ENCODE measurements at regions not wholly inside any gene's neighbourhood (a gene's known extent, or its start where the extent isn't known, plus 50 kb on each side); places are given as distances from the start of the nearest gene placed in this dataset.

- Mint-ChIP-seq H3K9me3 (peaks cover 0 to 4% (median 0%) of the 10 kb centered on the region in 7 donors), H3K27me3 (peaks cover 67% of the 10 kb centered on the region), H3K27ac (no peak overlapping the region), H3K36me3 (no peaks in the 10 kb centered on the region), H3K4me3 (no peak overlapping the region), H3K4me1 (no peaks in the 10 kb centered on the region)
- Histone ChIP-seq H3K9me3 (ENCODE audit: control insufficient read depth in 2 of 2, low read length in 2 of 2) (no peaks in the 10 kb centered on the region), H3K36me3 (ENCODE audit: control insufficient read depth, insufficient read depth, low read length) (no peaks in the 10 kb centered on the region), H3K4me1 (ENCODE audit: control insufficient read depth, insufficient read depth, low read length, poor library complexity, severe bottlenecking) (no peaks in the 10 kb centered on the region), H3K4me3 (ENCODE audit: low read depth, low read length) (no peak overlapping the region), H3K27me3 (ENCODE audit: control insufficient read depth, insufficient read depth, low read length) (peaks cover 16% of the 10 kb centered on the region), H3K27ac (ENCODE audit: insufficient read depth, low read length, poor library complexity, severe bottlenecking) (no peak overlapping the region)
- ATAC-seq (ENCODE audit: low read depth in 2 of 2) (no peak), DNase-seq (no peak)
These were observed 87.1 kb upstream of the ZNF281 start for GRCh38 chr1:200496937-200497336.

- peaks cover 18% of the 10 kb centered on the region for H3K27me3 ChIP-seq (ENCODE audit: control insufficient read depth, insufficient read depth, low read length)
- H3K4me1 Mint-ChIP-seq, result no peaks in the 10 kb centered on the region
- peaks cover 65% of the 10 kb centered on the region for H3K27me3 Mint-ChIP-seq
- no peak overlapping the region for H3K27ac Mint-ChIP-seq
- no peak overlapping the region for H3K4me3 Mint-ChIP-seq
- peaks cover 0 to 4% (median 0%) of the 10 kb centered on the region in 7 donors for H3K9me3 Mint-ChIP-seq
- no peaks in the 10 kb centered on the region for H3K36me3 ChIP-seq (ENCODE audit: control insufficient read depth, insufficient read depth, low read length)
- H3K36me3 Mint-ChIP-seq, result no peaks in the 10 kb centered on the region
- ATAC-seq (ENCODE audit: low read depth in 2 of 2) (no peak), DNase-seq (no peak)
- H3K27ac ChIP-seq (ENCODE audit: insufficient read depth, low read length, poor library complexity, severe bottlenecking), result no peak overlapping the region
- H3K9me3 ChIP-seq (ENCODE audit: control insufficient read depth in 2 of 2, low read length in 2 of 2), result no peaks in the 10 kb centered on the region
- no peak overlapping the region for H3K4me3 ChIP-seq (ENCODE audit: low read depth, low read length)
- no peaks in the 10 kb centered on the region for H3K4me1 ChIP-seq (ENCODE audit: control insufficient read depth, insufficient read depth, low read length, poor library complexity, severe bottlenecking)
These were observed 86.1 kb upstream of the ZNF281 start for GRCh38 chr1:200495901-200496300.

- H3K9me3 ChIP-seq (ENCODE audit: control insufficient read depth in 2 of 2, low read length in 2 of 2), result no peaks in the 10 kb centered on the region
- H3K27me3 ChIP-seq (ENCODE audit: control insufficient read depth, insufficient read depth, low read length), result peaks cover 11% of the 10 kb centered on the region
- H3K27me3 Mint-ChIP-seq, result peaks cover 55% of the 10 kb centered on the region
- H3K36me3 ChIP-seq (ENCODE audit: control insufficient read depth, insufficient read depth, low read length), result no peaks in the 10 kb centered on the region
- ATAC-seq (ENCODE audit: low read depth in 2 of 2), result no peak
- no peak overlapping the region for H3K4me3 ChIP-seq (ENCODE audit: low read depth, low read length)
- no peaks in the 10 kb centered on the region for H3K36me3 Mint-ChIP-seq
- no peak overlapping the region for H3K27ac ChIP-seq (ENCODE audit: insufficient read depth, low read length, poor library complexity, severe bottlenecking)
- no peak overlapping the region for H3K4me3 Mint-ChIP-seq
- H3K27ac Mint-ChIP-seq, result no peak overlapping the region
- no peak for DNase-seq
- H3K4me1 ChIP-seq (ENCODE audit: control insufficient read depth, insufficient read depth, low read length, poor library complexity, severe bottlenecking), result no peaks in the 10 kb centered on the region
- H3K4me1 Mint-ChIP-seq, result peaks cover 0 to 5% (median under 1%) of the 10 kb centered on the region in 4 donors
- no peaks in the 10 kb centered on the region for H3K9me3 Mint-ChIP-seq
These were observed 83.5 kb upstream of the ZNF281 start for GRCh38 chr1:200493344-200493743.

- peaks cover 47% of the 10 kb centered on the region for H3K27me3 Mint-ChIP-seq
- no peak overlapping the region for H3K27ac ChIP-seq (ENCODE audit: insufficient read depth, low read length, poor library complexity, severe bottlenecking)
- peaks cover 0 to 5% (median 1%) of the 10 kb centered on the region in 4 donors for H3K4me1 Mint-ChIP-seq
- H3K27ac Mint-ChIP-seq, result no peak overlapping the region
- no peaks in the 10 kb centered on the region for H3K36me3 ChIP-seq (ENCODE audit: control insufficient read depth, insufficient read depth, low read length)
- DNase-seq (no peak), ATAC-seq (ENCODE audit: low read depth in 2 of 2) (no peak)
- no peak overlapping the region for H3K4me3 Mint-ChIP-seq
- H3K36me3 Mint-ChIP-seq, result no peaks in the 10 kb centered on the region
- H3K4me3 ChIP-seq (ENCODE audit: low read depth, low read length), result no peak overlapping the region
- H3K4me1 ChIP-seq (ENCODE audit: control insufficient read depth, insufficient read depth, low read length, poor library complexity, severe bottlenecking), result no peaks in the 10 kb centered on the region
- H3K27me3 ChIP-seq (ENCODE audit: control insufficient read depth, insufficient read depth, low read length), result peaks cover 11% of the 10 kb centered on the region
- H3K9me3 ChIP-seq (ENCODE audit: control insufficient read depth in 2 of 2, low read length in 2 of 2), result no peaks in the 10 kb centered on the region
- no peaks in the 10 kb centered on the region for H3K9me3 Mint-ChIP-seq
These were observed 81.3 kb upstream of the ZNF281 start for GRCh38 chr1:200491103-200491502.

GRCh38 chr1:200490183-200490582 is 80.3 kb upstream of the ZNF281 start:
- peaks cover 45% of the 10 kb centered on the region for H3K27me3 Mint-ChIP-seq
- Histone ChIP-seq H3K27me3 (ENCODE audit: control insufficient read depth, insufficient read depth, low read length) (peaks cover 8% of the 10 kb centered on the region), H3K36me3 (ENCODE audit: control insufficient read depth, insufficient read depth, low read length) (no peaks in the 10 kb centered on the region), H3K4me3 (ENCODE audit: low read depth, low read length) (no peak overlapping the region), H3K9me3 (ENCODE audit: control insufficient read depth in 2 of 2, low read length in 2 of 2) (no peaks in the 10 kb centered on the region), H3K27ac (ENCODE audit: insufficient read depth, low read length, poor library complexity, severe bottlenecking) (no peak overlapping the region), H3K4me1 (ENCODE audit: control insufficient read depth, insufficient read depth, low read length, poor library complexity, severe bottlenecking) (no peaks in the 10 kb centered on the region)
- H3K4me1 Mint-ChIP-seq, result peaks cover 0 to 5% (median 1%) of the 10 kb centered on the region in 4 donors
- no peak for DNase-seq
- H3K27ac Mint-ChIP-seq, result no peak overlapping the region
- no peaks in the 10 kb centered on the region for H3K36me3 Mint-ChIP-seq
- H3K9me3 Mint-ChIP-seq, result no peaks in the 10 kb centered on the region
- H3K4me3 Mint-ChIP-seq, result no peak overlapping the region
- no peak for ATAC-seq (ENCODE audit: low read depth in 2 of 2)

GRCh38 chr1:200488375-200489165 is 78.7 kb upstream of the ZNF281 start:
- no peak overlapping the region for H3K27ac Mint-ChIP-seq
- Histone ChIP-seq H3K9me3 (ENCODE audit: control insufficient read depth in 2 of 2, low read length in 2 of 2) (no peaks in the 10 kb centered on the region), H3K36me3 (ENCODE audit: control insufficient read depth, insufficient read depth, low read length) (no peaks in the 10 kb centered on the region), H3K27me3 (ENCODE audit: control insufficient read depth, insufficient read depth, low read length) (peaks cover 8% of the 10 kb centered on the region), H3K4me3 (ENCODE audit: low read depth, low read length) (no peak overlapping the region), H3K4me1 (ENCODE audit: control insufficient read depth, insufficient read depth, low read length, poor library complexity, severe bottlenecking) (peaks cover 3% of the 10 kb centered on the region), H3K27ac (ENCODE audit: insufficient read depth, low read length, poor library complexity, severe bottlenecking) (no peak overlapping the region)
- peak; percentile 50 to 65 for ATAC-seq (ENCODE audit: low read depth in 2 of 2)
- H3K4me3 Mint-ChIP-seq, result no peak overlapping the region
- peaks cover 0 to 10% (median 3%) of the 10 kb centered on the region in 4 donors for H3K4me1 Mint-ChIP-seq
- no peaks in the 10 kb centered on the region for H3K9me3 Mint-ChIP-seq
- peak in 2 of 3 donors; percentile 52 to 62 for DNase-seq
- peaks cover 30% of the 10 kb centered on the region for H3K27me3 Mint-ChIP-seq
- no peaks in the 10 kb centered on the region for H3K36me3 Mint-ChIP-seq

- Histone ChIP-seq H3K27ac (ENCODE audit: insufficient read depth, low read length, poor library complexity, severe bottlenecking) (no peak overlapping the region), H3K4me1 (ENCODE audit: control insufficient read depth, insufficient read depth, low read length, poor library complexity, severe bottlenecking) (peaks cover 9% of the 10 kb centered on the region), H3K36me3 (ENCODE audit: control insufficient read depth, insufficient read depth, low read length) (no peaks in the 10 kb centered on the region), H3K27me3 (ENCODE audit: control insufficient read depth, insufficient read depth, low read length) (peaks cover 5% of the 10 kb centered on the region), H3K9me3 (ENCODE audit: control insufficient read depth in 2 of 2, low read length in 2 of 2) (no peaks in the 10 kb centered on the region), H3K4me3 (ENCODE audit: low read depth, low read length) (no peak overlapping the region)
- Mint-ChIP-seq H3K4me1 (peaks cover 0 to 16% (median 5%) of the 10 kb centered on the region in 4 donors), H3K27ac (no peak overlapping the region), H3K9me3 (no peaks in the 10 kb centered on the region), H3K27me3 (peaks cover 25% of the 10 kb centered on the region), H3K36me3 (no peaks in the 10 kb centered on the region), H3K4me3 (no peak overlapping the region)
- no peak for DNase-seq
- no peak for ATAC-seq (ENCODE audit: low read depth in 2 of 2)
These were observed 77.8 kb upstream of the ZNF281 start for GRCh38 chr1:200487650-200488049.

GRCh38 chr1:200486634-200487033 is 76.8 kb upstream of the ZNF281 start:
- no peak overlapping the region for H3K4me3 ChIP-seq (ENCODE audit: low read depth, low read length)
- no peak for DNase-seq
- H3K36me3 ChIP-seq (ENCODE audit: control insufficient read depth, insufficient read depth, low read length), result no peaks in the 10 kb centered on the region
- peaks cover 3% of the 10 kb centered on the region for H3K27me3 ChIP-seq (ENCODE audit: control insufficient read depth, insufficient read depth, low read length)
- Mint-ChIP-seq H3K36me3 (no peaks in the 10 kb centered on the region), H3K27ac (peak overlapping the region in 2 of 3 donors; percentile 11 to 62), H3K27me3 (peaks cover 20% of the 10 kb centered on the region), H3K4me3 (no peak overlapping the region), H3K4me1 (peaks cover 0 to 18% (median 6%) of the 10 kb centered on the region in 4 donors), H3K9me3 (no peaks in the 10 kb centered on the region)
- H3K4me1 ChIP-seq (ENCODE audit: control insufficient read depth, insufficient read depth, low read length, poor library complexity, severe bottlenecking), result peaks cover 9% of the 10 kb centered on the region
- ATAC-seq (ENCODE audit: low read depth in 2 of 2), result no peak
- H3K27ac ChIP-seq (ENCODE audit: insufficient read depth, low read length, poor library complexity, severe bottlenecking), result no peak overlapping the region
- H3K9me3 ChIP-seq (ENCODE audit: control insufficient read depth in 2 of 2, low read length in 2 of 2), result no peaks in the 10 kb centered on the region
